ENCODE measurements at regions not wholly inside any gene's neighbourhood (a gene's known extent, or its start where the extent isn't known, plus 50 kb on each side); places are given as distances from the start of the nearest gene placed in this dataset.

- TF ChIP-seq, protein P1, sequence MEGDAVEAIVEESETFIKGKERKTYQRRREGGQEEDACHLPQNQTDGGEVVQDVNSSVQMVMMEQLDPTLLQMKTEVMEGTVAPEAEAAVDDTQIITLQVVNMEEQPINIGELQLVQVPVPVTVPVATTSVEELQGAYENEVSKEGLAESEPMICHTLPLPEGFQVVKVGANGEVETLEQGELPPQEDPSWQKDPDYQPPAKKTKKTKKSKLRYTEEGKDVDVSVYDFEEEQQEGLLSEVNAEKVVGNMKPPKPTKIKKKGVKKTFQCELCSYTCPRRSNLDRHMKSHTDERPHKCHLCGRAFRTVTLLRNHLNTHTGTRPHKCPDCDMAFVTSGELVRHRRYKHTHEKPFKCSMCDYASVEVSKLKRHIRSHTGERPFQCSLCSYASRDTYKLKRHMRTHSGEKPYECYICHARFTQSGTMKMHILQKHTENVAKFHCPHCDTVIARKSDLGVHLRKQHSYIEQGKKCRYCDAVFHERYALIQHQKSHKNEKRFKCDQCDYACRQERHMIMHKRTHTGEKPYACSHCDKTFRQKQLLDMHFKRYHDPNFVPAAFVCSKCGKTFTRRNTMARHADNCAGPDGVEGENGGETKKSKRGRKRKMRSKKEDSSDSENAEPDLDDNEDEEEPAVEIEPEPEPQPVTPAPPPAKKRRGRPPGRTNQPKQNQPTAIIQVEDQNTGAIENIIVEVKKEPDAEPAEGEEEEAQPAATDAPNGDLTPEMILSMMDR (conservative IDR thresholded peaks at IDR 0.05 in 1 of 2, IDR thresholded peaks at IDR 0.05 in 1 of 2; ENCODE audit: low read depth in 1 of 2, low read length in 2 of 2): no peak
- no peak for TF ChIP-seq EZH2 (IDR thresholded peaks at IDR 0.05; ENCODE audit: low read length, missing control alignments)
Observed at GRCh38 chr20:52410182-52410647, 218.6 kb upstream of the ZFP64 start.
